GM12865 (cell line): ENCODE measurements at regions not wholly inside any gene's neighbourhood (a gene's known extent, or its start where the extent isn't known, plus 50 kb on each side); places are given as distances from the start of the nearest gene placed in this dataset.

Experiments used
- DNase-seq: peaks from one replicate; pipeline ENCODE4 v3.0.0; 2010; ENCODE audit warnings: low read depth
- H3K4me3 ChIP-seq: 2 replicates; pipeline ENCODE4 v1.5.1; 2011; ENCODE audit warnings: mild to moderate bottlenecking, low read depth, low read length, control low read depth
- TF ChIP-seq, protein P1 (sequence below): IDR thresholded peaks from 2 replicates; pipeline ENCODE4 v1.5.1; 2011; ENCODE audit warnings: low read length, control low read depth, low read depth, inconsistent platforms; ENCODE audit not compliant: insufficient read depth; ENCODE audit errors: missing control alignments

DNA sequence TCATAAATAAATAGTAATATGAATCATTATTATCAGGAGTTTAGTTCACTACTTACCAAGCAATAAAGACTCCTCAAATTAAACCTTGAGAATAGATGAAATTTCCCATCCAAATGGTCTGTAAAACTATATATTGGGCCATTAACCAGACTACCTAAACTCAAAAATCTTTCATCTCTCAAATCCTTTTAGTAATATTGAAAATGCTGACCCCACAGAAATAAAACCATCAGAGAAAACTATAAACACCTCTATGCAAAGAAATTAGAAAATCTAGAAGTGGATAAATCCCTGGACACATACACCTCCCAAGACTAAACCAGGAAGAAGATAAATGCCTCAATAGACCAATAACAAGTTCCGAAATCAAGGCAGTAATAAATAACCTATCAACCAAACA lies 723.2 kb downstream of the TLE4 start:
- DNase-seq = no peak
- no peak overlapping the region for H3K4me3 ChIP-seq
- TF ChIP-seq, protein P1, sequence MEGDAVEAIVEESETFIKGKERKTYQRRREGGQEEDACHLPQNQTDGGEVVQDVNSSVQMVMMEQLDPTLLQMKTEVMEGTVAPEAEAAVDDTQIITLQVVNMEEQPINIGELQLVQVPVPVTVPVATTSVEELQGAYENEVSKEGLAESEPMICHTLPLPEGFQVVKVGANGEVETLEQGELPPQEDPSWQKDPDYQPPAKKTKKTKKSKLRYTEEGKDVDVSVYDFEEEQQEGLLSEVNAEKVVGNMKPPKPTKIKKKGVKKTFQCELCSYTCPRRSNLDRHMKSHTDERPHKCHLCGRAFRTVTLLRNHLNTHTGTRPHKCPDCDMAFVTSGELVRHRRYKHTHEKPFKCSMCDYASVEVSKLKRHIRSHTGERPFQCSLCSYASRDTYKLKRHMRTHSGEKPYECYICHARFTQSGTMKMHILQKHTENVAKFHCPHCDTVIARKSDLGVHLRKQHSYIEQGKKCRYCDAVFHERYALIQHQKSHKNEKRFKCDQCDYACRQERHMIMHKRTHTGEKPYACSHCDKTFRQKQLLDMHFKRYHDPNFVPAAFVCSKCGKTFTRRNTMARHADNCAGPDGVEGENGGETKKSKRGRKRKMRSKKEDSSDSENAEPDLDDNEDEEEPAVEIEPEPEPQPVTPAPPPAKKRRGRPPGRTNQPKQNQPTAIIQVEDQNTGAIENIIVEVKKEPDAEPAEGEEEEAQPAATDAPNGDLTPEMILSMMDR = no peak

DNA sequence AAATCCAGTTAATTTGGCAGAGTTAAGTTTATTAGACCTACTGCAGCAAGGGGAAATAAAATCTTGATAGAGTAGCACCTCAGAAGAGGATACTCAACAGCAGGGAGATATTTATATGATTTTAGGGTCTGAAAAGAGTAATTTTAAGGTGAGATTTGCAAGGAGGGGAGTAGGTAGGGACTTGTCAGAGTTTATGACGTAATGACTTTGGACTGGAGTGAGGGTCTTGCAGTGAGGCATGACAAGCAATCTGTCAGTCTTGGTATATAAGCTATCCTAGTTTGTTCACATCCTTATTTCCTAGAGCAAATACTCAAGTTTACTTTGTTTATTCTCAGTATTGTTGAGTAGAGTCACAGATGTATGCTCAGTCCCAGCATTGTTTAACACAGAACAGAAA lies 722.6 kb downstream of the TLE4 start:
- DNase-seq = no peak

GRCh38 chr9:80292231-80292630 lies 720.5 kb downstream of the TLE4 start:
- TF ChIP-seq, protein P1 = no peak
- DNase-seq = no peak
- H3K4me3 ChIP-seq = no peak overlapping the region

More for the DNA sequence above, 722.6 kb downstream of the TLE4 start:
- TF ChIP-seq, protein P1 = no peak
- H3K4me3 ChIP-seq = no peak overlapping the region

GRCh38 chr9:80285326-80285725 lies 713.6 kb downstream of the TLE4 start:
- TF ChIP-seq, protein P1 = no peak
- DNase-seq = no peak
- no peak overlapping the region for H3K4me3 ChIP-seq

DNA sequence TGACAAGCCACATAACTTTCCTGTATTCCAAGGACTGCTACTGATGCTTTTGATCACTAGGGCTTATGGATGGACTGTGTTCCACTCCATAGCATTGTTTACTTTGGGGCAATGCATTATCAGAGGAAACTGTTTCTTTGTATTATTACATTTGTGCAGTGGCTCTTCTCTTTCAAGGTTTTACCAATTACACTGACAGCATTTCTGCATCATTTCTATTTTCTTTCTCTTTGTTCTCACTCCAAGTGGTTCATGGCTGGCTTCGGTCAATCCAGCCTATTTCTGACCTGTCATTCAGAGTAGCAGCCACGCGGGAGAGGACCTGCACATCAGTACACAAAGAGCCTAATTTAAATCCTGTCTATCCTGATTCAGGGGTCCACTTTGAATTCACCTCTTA lies 711.0 kb downstream of the TLE4 start:
- no peak overlapping the region for H3K4me3 ChIP-seq
- DNase-seq = no peak
- TF ChIP-seq, protein P1 = no peak

GRCh38 chr9:80259079-80259478 lies 687.3 kb downstream of the TLE4 start:
- DNase-seq = no peak
- TF ChIP-seq, protein P1 = no peak
- H3K4me3 ChIP-seq = no peak overlapping the region

DNA sequence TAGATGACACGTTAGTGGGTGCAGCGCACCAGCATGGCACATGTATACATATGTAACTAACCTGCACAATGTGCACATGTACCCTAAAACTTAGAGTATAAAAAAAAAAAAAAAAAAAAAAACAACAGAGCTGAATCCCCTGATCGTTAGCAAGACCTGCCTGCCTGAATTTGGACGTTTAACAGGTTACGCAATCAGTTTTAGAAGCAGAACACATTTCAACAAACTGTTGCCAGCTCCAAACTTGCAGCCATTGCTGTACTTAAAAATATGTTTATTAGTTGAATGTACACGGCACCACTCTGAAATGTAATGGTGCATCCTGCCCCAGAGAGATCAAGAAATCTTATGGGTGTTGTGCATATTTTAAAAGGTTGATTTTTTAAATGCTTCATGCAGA lies 680.0 kb downstream of the TLE4 start:
- H3K4me3 ChIP-seq = no peak overlapping the region
- TF ChIP-seq, protein P1 = no peak
- no peak for DNase-seq
